GM10248 (cell line): ENCODE measurements at regions not wholly inside any gene's neighbourhood (a gene's known extent, or its start where the extent isn't known, plus 50 kb on each side); places are given as distances from the start of the nearest gene placed in this dataset.
"Not testable (repeated sequence)": the region's sequence is repeated elsewhere in the genome, so short reads cannot be mapped to it uniquely, and the experiment has no call there.

Experiments used
- CTCF ChIA-PET: fragments of 300-600 bp; sonication (Branson Sonifier 250); formaldehyde crosslinking; extraction: SDS; loops from one replicate; lab custom pipeline; 2021; ENCODE audit warnings: antibody characterized with exemption; lab: Yijun Ruan, JAX
- POLR2A ChIA-PET: fragments of 350-650 bp; sonication (Branson Sonifier 250); formaldehyde crosslinking; extraction: SDS; loops from one replicate; lab custom pipeline; 2020; ENCODE audit warnings: antibody characterized with exemption; lab: Yijun Ruan, JAX
- DNase-seq: peaks from one replicate; pipeline ENCODE4 v3.0.0; 2012; ENCODE audit errors: extremely low spot score
- CTCF ChIP-seq: IDR thresholded peaks from 2 replicates; pipeline ENCODE4 v1.5.1; 2012; ENCODE audit warnings: mild to moderate bottlenecking, low read depth; ENCODE audit errors: extremely low read depth, missing control alignments, control extremely low read depth

DNA sequence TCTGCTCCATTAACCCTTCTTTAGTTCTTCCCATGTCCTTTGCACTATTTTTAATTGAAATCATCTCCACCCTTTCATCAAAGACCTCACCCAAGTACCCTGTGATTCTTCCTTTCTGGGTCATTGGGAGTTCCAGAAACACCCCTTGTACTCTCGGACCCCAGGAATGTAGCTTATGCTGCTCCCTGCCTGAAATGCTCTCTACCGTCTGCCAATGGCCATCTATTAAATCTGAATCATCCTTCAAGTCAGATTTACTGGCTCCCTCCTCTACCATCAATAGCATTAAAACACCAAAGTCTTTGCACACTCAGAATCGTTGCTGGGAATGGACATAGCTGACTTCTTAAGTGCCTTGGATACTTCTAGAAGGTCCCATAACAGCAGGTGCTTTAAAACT, 73.2 kb upstream of the GADD45A start:
- no peak for TF ChIP-seq CTCF
- POLR2A ChIA-PET, result no interaction called here
- CTCF ChIA-PET, result interaction anchor here (1.0 kb wide), 2 partner anchors 9 to 27 kb away, joined by 3 read pairs; no protein-coding TSS in a partner anchor

DNA sequence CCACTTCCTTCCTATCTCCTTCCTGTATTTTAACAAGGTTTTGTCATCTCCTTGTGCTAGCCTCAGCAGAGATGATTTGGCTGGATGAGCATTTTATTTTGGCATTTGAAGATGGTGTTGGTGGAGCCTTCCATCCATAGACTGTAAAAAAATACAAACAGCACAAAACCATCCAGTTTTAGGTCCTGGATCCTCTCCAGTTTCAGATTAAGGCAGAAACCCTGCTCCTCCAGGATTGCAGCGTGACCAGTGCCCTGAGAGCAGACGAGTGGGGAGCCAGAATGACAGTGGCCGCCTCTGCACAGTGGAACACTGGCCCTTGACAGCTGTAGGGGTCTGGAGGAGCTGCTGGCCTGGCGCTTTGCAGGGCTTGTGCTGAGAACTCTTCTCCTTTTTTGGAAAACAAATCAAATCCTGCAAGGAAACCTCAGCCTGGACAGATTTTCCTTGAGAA, 72.2 kb upstream of the GADD45A start:
- ChIA-PET POLR2A (no interaction called here), CTCF (no interaction called here)
- no peak for DNase-seq
- TF ChIP-seq CTCF, result no peak

More for the DNA sequence above, 73.2 kb upstream of the GADD45A start:
- no peak for DNase-seq

DNA sequence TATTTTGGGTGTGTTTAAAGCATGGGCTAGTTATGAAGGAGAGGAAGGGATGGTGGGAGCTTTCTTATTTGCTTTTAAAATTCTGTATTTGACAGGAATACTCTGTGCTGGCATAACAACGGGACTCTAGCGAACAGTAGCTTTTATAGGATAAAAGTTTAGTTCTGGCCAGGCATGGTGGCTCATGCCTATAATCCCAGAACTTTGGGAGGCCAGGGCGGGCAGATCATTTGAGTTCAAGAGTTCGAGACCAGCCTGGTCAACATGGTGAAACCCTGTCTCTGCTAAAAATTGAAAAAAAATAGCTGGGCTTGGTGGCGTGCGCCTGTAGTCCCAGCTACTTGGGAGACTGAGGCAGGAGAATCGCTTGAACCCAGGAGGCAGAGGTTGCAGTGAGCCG, 71.5 kb upstream of the GADD45A start:
- CTCF ChIA-PET, result interaction anchor here (1.4 kb wide), 1 partner anchor 52 kb away, joined by 3 read pairs; no protein-coding TSS in a partner anchor
- DNase-seq, POLR2A ChIA-PET: not testable (repeated sequence)

GRCh38 chr1:67614511-67614934, 70.5 kb upstream of the GADD45A start:
- POLR2A ChIA-PET, result no interaction called here
- TF ChIP-seq CTCF, result no peak

GRCh38 chr1:67615886-67616285, 69.1 kb upstream of the GADD45A start:
- DNase-seq, result no peak
- CTCF ChIA-PET, result no interaction called here
- no peak for TF ChIP-seq CTCF
- POLR2A ChIA-PET, result no interaction called here

More at GRCh38 chr1:67614511-67614934, 70.5 kb upstream of the GADD45A start:
- no peak for DNase-seq
- CTCF ChIA-PET, result interaction anchor here (1.4 kb wide), 1 partner anchor 53 kb away, joined by 3 read pairs; no protein-coding TSS in a partner anchor

DNA sequence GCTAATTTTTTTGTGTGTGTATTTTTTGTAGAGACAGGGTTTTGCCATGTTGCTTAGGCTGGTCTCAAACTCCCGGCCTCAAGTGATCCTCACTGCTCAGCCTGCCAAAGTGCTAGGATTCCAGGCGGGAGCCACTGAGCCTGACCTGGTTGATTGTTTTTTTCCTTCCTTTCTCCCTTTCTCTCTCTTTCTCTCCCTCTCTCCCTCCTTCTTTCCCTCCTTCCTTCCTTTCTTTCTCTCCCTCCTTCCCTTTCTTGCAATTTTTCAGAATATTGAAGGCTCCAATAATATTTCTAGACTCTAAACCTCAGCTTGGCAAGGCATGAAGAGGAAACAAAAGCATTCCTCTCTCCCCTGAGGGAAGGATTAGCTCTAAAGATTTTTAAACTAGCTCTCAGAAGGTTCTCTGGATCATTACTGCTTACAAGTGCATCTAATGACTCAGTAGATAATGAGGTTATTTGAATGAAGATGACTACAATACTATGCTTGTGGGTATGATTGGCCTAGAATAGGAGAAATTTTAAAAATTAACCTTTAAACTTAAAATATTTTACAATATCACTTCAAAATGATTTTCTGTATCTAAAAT, 68.5 kb upstream of the GADD45A start:
- TF ChIP-seq CTCF, result no peak
- no peak for DNase-seq
- ChIA-PET POLR2A (no interaction called here), CTCF (no interaction called here)

- no peak for TF ChIP-seq CTCF
- DNase-seq, result no peak
- ChIA-PET CTCF (interaction anchor here (1.0 kb wide), 1 partner anchor 29 kb away, joined by 3 read pairs; no protein-coding TSS in a partner anchor), POLR2A (no interaction called here)
Measured at GRCh38 chr1:67618285-67619018, 66.5 kb upstream of the GADD45A start.
